H9 (cell line): ENCODE measurements at regions not wholly inside any gene's neighbourhood (a gene's known extent, or its start where the extent isn't known, plus 50 kb on each side); places are given as distances from the start of the nearest gene placed in this dataset.

Source experiments
- DNase-seq: peaks from one replicate; pipeline ENCODE4 v3.0.0-alpha.2; 2017
- H2AFZ ChIP-seq: one replicate; pipeline ENCODE4 v1.6.1; 2013; ENCODE audit warnings: mild to moderate bottlenecking, low read length, control low read depth, moderate library complexity
- H2AK5ac ChIP-seq: 2 replicates; pipeline ENCODE4 v1.6.1; 2013; ENCODE audit warnings: low read length, control low read depth, mixed read lengths; ENCODE audit not compliant: insufficient read length
- H2BK120ac ChIP-seq: one replicate; pipeline ENCODE4 v1.6.1; 2013; ENCODE audit warnings: low read depth, mild to moderate bottlenecking, low read length, control low read depth, inconsistent platforms; ENCODE audit not compliant: poor library complexity, severe bottlenecking
- H2BK12ac ChIP-seq: 2 replicates; pipeline ENCODE4 v1.6.1; 2013; ENCODE audit warnings: low read length, control low read depth, mixed read lengths, low read depth; ENCODE audit not compliant: insufficient read length
- H2BK15ac ChIP-seq: 2 replicates; pipeline ENCODE4 v1.6.1; 2013; ENCODE audit warnings: low read depth, low read length, control low read depth
- H2BK20ac ChIP-seq: one replicate; pipeline ENCODE4 v1.6.1; 2013; ENCODE audit warnings: low read depth, mild to moderate bottlenecking, low read length, control low read depth, inconsistent platforms; ENCODE audit not compliant: poor library complexity, severe bottlenecking
- H2BK5ac ChIP-seq: 2 replicates; pipeline ENCODE4 v1.6.1; 2013; ENCODE audit warnings: low read length, control low read depth, mixed read lengths; ENCODE audit not compliant: insufficient read length
- H3K14ac ChIP-seq: 2 replicates; pipeline ENCODE4 v1.6.1; 2013; ENCODE audit warnings: low read length, control low read depth; ENCODE audit not compliant: insufficient read depth
- H3K18ac ChIP-seq: 2 replicates; pipeline ENCODE4 v1.6.1; 2013; ENCODE audit warnings: low read depth, mild to moderate bottlenecking, mixed read lengths, low read length, control low read depth; ENCODE audit not compliant: insufficient read length
- H3K23ac ChIP-seq: 2 replicates; pipeline ENCODE4 v1.6.1; 2013; ENCODE audit warnings: low read length, control low read depth, mixed read lengths, low read depth; ENCODE audit not compliant: insufficient read length
- H3K23me2 ChIP-seq: 2 replicates; pipeline ENCODE4 v1.6.1; 2013; ENCODE audit warnings: low read depth, mild to moderate bottlenecking, mixed read lengths, low read length, control low read depth; ENCODE audit not compliant: insufficient read length, poor library complexity, severe bottlenecking
- H3K27ac ChIP-seq: 2 replicates; pipeline ENCODE4 v1.5.1; 2013; ENCODE audit warnings: low read length, control low read depth, mixed read lengths, low read depth; ENCODE audit not compliant: insufficient read length
- H3K27me3 ChIP-seq: 2 replicates; pipeline ENCODE4 v1.6.1; 2013; ENCODE audit warnings: low read length, control low read depth, inconsistent platforms; ENCODE audit not compliant: insufficient read depth
- H3K4ac ChIP-seq: 2 replicates; pipeline ENCODE4 v1.6.1; 2013; ENCODE audit warnings: low read depth, mild to moderate bottlenecking, control low read depth, inconsistent platforms, low read length, moderate library complexity
- H3K4me1 ChIP-seq: 2 replicates; pipeline ENCODE4 v1.6.1; 2013; ENCODE audit warnings: low read length, control low read depth, inconsistent platforms; ENCODE audit not compliant: insufficient read depth
- H3K4me2 ChIP-seq: 2 replicates; pipeline ENCODE4 v1.6.1; 2013; ENCODE audit warnings: low read length, control low read depth, mixed read lengths; ENCODE audit not compliant: insufficient read length, insufficient read depth
- H3K56ac ChIP-seq: 2 replicates; pipeline ENCODE4 v1.6.1; 2013; ENCODE audit warnings: low read depth, mild to moderate bottlenecking, mixed read lengths, low read length, control low read depth; ENCODE audit not compliant: insufficient read length
- H3K79me1 ChIP-seq: 2 replicates; pipeline ENCODE4 v1.6.1; 2013; ENCODE audit warnings: low read depth, mild to moderate bottlenecking, moderate library complexity, low read length, control low read depth, inconsistent platforms; ENCODE audit not compliant: insufficient read depth, poor library complexity, severe bottlenecking
- H3K79me2 ChIP-seq: 2 replicates; pipeline ENCODE4 v1.6.1; 2013; ENCODE audit warnings: low read length, control low read depth, inconsistent platforms; ENCODE audit not compliant: insufficient read depth
- H3K9ac ChIP-seq: 2 replicates; pipeline ENCODE4 v1.6.1; 2013; ENCODE audit warnings: low read length, control low read depth, mixed read lengths; ENCODE audit not compliant: insufficient read length; ENCODE audit errors: extremely low read depth
- H3K9me3 ChIP-seq: one replicate; pipeline ENCODE4 v1.6.1; 2013; ENCODE audit warnings: low read depth, low read length, inconsistent platforms; ENCODE audit not compliant: control insufficient read depth
- H3T11ph ChIP-seq: one replicate; pipeline ENCODE4 v1.6.1; 2013; ENCODE audit warnings: mild to moderate bottlenecking, low read length, control low read depth, inconsistent platforms
- H4K20me1 ChIP-seq: one replicate; pipeline ENCODE4 v1.6.1; 2013; ENCODE audit not compliant: control insufficient read depth, insufficient read length, insufficient read depth
- H4K5ac ChIP-seq: 2 replicates; pipeline ENCODE4 v1.6.1; 2013; ENCODE audit warnings: low read depth, mild to moderate bottlenecking, mixed read lengths, low read length, control low read depth; ENCODE audit not compliant: insufficient read length
- H4K8ac ChIP-seq: replicated peaks from 2 replicates; pipeline ENCODE4 v1.6.1; 2013; ENCODE audit warnings: low read length, control low read depth, mixed read lengths, low read depth; ENCODE audit not compliant: insufficient read length
- H4K91ac ChIP-seq: 2 replicates; pipeline ENCODE4 v1.6.1; 2013; ENCODE audit warnings: low read depth, mild to moderate bottlenecking, moderate library complexity, mixed read lengths, low read length, control low read depth; ENCODE audit not compliant: insufficient read length
- H3K27ac Mint-ChIP-seq, 3 experiments: 2 replicates in 2 of 3; 3 replicates in 1 of 3; pipeline ENCODE4 v1.8.0; 2020 to 2021; ENCODE audit warnings: mixed read lengths in 3 of 3, mild to moderate bottlenecking in 1 of 3, moderate library complexity in 1 of 3
- H3K27me3 Mint-ChIP-seq: 2 replicates; pipeline ENCODE4 v1.8.0; 2021; ENCODE audit warnings: low read depth, mild to moderate bottlenecking, moderate library complexity, mixed read lengths
- H3K36me3 Mint-ChIP-seq, 3 experiments: 2 replicates in 2 of 3; 3 replicates in 1 of 3; pipeline ENCODE4 v1.8.0; 2020 to 2021; ENCODE audit warnings: low read depth in 3 of 3, mixed read lengths in 3 of 3; ENCODE audit not compliant: insufficient read depth in 1 of 3
- H3K4me1 Mint-ChIP-seq, 2 experiments: 2 replicates each; pipeline ENCODE4 v1.8.0; 2020; ENCODE audit warnings: mixed read lengths in 2 of 2
- H3K4me3 Mint-ChIP-seq, 2 experiments: 2 replicates in 1 of 2; 3 replicates in 1 of 2; pipeline ENCODE4 v1.8.0; 2020 to 2021; ENCODE audit warnings: mild to moderate bottlenecking in 2 of 2, mixed read lengths in 2 of 2, moderate library complexity in 1 of 2
- H3K9me3 Mint-ChIP-seq, 2 experiments: 2 replicates in 1 of 2; 3 replicates in 1 of 2; pipeline ENCODE4 v1.8.0; 2020; ENCODE audit warnings: mild to moderate bottlenecking in 2 of 2, mixed read lengths in 2 of 2, moderate library complexity in 1 of 2
- WGBS: extraction: QIAGEN DNeasy Blood & Tissue Kit; methylation state at CpG from one replicate; pipeline ENCODE4 v1.1.7; 2013; ENCODE audit warnings: missing lambda C conversion rate, low lambda C conversion rate, mixed read lengths; ENCODE audit not compliant: insufficient read length; ENCODE audit errors: extremely low coverage; 5-methylcytosine and 5-hydroxymethylcytosine counted together
- TF ChIP-seq, protein P1 (sequence below): fragments of 200-600 bp; sonication (generic); conservative IDR thresholded peaks from 3 replicates; pipeline ENCODE4 v1.8.0; 2021; ENCODE audit warnings: antibody characterized with exemption, mild to moderate bottlenecking

DNA sequence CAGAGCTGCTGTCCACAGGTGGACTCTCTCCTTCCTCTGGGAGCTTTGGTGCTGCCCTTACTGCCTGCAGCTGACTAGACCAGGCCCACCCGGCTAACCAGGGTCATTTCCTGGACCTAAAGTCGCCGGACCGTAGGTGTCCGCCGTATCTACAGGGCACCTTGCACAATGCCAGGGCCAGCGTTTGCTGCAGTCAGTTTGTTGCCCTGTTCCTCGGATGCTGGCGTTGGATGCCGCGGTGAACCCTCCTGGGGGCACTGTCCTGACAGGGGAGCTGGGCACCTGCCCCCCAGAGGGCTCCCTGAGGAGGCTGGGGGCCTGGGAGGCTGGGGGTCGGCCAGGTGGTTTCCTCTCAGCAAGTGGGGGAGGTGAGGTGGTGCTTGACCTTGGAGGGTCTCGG, 96.6 kb downstream of the UNCX start:
- H3T11ph ChIP-seq, result no peak overlapping the region
- H2BK120ac ChIP-seq, result no peak overlapping the region
- no peaks in the 10 kb centered on the region for H3K4me1 ChIP-seq
- H3K23ac ChIP-seq, result no peak overlapping the region
- no peak overlapping the region for H3K18ac ChIP-seq
- TF ChIP-seq, protein P1, sequence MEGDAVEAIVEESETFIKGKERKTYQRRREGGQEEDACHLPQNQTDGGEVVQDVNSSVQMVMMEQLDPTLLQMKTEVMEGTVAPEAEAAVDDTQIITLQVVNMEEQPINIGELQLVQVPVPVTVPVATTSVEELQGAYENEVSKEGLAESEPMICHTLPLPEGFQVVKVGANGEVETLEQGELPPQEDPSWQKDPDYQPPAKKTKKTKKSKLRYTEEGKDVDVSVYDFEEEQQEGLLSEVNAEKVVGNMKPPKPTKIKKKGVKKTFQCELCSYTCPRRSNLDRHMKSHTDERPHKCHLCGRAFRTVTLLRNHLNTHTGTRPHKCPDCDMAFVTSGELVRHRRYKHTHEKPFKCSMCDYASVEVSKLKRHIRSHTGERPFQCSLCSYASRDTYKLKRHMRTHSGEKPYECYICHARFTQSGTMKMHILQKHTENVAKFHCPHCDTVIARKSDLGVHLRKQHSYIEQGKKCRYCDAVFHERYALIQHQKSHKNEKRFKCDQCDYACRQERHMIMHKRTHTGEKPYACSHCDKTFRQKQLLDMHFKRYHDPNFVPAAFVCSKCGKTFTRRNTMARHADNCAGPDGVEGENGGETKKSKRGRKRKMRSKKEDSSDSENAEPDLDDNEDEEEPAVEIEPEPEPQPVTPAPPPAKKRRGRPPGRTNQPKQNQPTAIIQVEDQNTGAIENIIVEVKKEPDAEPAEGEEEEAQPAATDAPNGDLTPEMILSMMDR, result no peak
- no peak overlapping the region for H3K4ac ChIP-seq
- WGBS, result no CpG with 5 or more reads among the region's 13 CpGs
- no peaks in the 10 kb centered on the region for H3K79me1 ChIP-seq
- H3K36me3 Mint-ChIP-seq, result no peaks in the 10 kb centered on the region
- no peak overlapping the region for H2BK5ac ChIP-seq
- H3K4me3 Mint-ChIP-seq, result no peak overlapping the region
- no peaks in the 10 kb centered on the region for H4K20me1 ChIP-seq
- no peak overlapping the region for H4K5ac ChIP-seq
- no peak overlapping the region for H2BK20ac ChIP-seq
- H2AFZ ChIP-seq, result no peak overlapping the region
- H3K56ac ChIP-seq, result no peak overlapping the region
- no peaks in the 10 kb centered on the region for H3K9me3 ChIP-seq
- H3K14ac ChIP-seq, result no peak overlapping the region; the same call in 1 of the 2 replicates
- H3K9me3 Mint-ChIP-seq, result peaks cover 0 to 4% of the 10 kb centered on the region in 2 experiments; a peak in 4 of 5 replicates
- no peak overlapping the region for H4K8ac ChIP-seq
- no peak overlapping the region for H3K27ac ChIP-seq
- H3K79me2 ChIP-seq, result no peaks in the 10 kb centered on the region
- no peak overlapping the region for H3K27ac Mint-ChIP-seq
- H2BK15ac ChIP-seq, result no peak overlapping the region
- H4K91ac ChIP-seq, result no peak overlapping the region
- H3K27me3 ChIP-seq, result no peaks in the 10 kb centered on the region
- no peaks in the 10 kb centered on the region; a peak in 1 of 4 replicates for H3K4me1 Mint-ChIP-seq
- no peak for DNase-seq
- no peaks in the 10 kb centered on the region for H3K23me2 ChIP-seq
- no peak overlapping the region for H2AK5ac ChIP-seq
- H3K9ac ChIP-seq, result no peak overlapping the region
- H2BK12ac ChIP-seq, result no peak overlapping the region
- H3K27me3 Mint-ChIP-seq, result peaks cover 6% of the 10 kb centered on the region
- no peak overlapping the region for H3K4me2 ChIP-seq
